OCI-LY7 (cell line): ENCODE measurements at regions not wholly inside any gene's neighbourhood (a gene's known extent, or its start where the extent isn't known, plus 50 kb on each side); places are given as distances from the start of the nearest gene placed in this dataset.

Source experiments
- EZH2phosphoT487 ChIP-seq: fragments of 200-600 bp; sonication (generic); IDR thresholded peaks from 2 replicates; pipeline ENCODE4 v1.6.1; 2018; ENCODE audit warnings: low read depth, borderline replicate concordance, mild to moderate bottlenecking, mixed run types, antibody characterized with exemption, low read length, moderate library complexity, mixed read lengths
- TF ChIP-seq, protein P1 (sequence below): fragments of 200-600 bp; sonication (generic); conservative IDR thresholded peaks from 2 replicates; pipeline ENCODE4 v1.5.1; 2014; ENCODE audit warnings: mild to moderate bottlenecking, antibody characterized with exemption, low read length, moderate library complexity, mixed read lengths

- TF ChIP-seq, protein P1, sequence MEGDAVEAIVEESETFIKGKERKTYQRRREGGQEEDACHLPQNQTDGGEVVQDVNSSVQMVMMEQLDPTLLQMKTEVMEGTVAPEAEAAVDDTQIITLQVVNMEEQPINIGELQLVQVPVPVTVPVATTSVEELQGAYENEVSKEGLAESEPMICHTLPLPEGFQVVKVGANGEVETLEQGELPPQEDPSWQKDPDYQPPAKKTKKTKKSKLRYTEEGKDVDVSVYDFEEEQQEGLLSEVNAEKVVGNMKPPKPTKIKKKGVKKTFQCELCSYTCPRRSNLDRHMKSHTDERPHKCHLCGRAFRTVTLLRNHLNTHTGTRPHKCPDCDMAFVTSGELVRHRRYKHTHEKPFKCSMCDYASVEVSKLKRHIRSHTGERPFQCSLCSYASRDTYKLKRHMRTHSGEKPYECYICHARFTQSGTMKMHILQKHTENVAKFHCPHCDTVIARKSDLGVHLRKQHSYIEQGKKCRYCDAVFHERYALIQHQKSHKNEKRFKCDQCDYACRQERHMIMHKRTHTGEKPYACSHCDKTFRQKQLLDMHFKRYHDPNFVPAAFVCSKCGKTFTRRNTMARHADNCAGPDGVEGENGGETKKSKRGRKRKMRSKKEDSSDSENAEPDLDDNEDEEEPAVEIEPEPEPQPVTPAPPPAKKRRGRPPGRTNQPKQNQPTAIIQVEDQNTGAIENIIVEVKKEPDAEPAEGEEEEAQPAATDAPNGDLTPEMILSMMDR = no peak
- no peak for TF ChIP-seq EZH2phosphoT487
Observed at GRCh38 chr2:126990200-126990599, 91.5 kb downstream of the TEX51 start.
